Thymus (tissue), 11 donors: ENCODE measurements at regions not wholly inside any gene's neighbourhood (a gene's known extent, or its start where the extent isn't known, plus 50 kb on each side); places are given as distances from the start of the nearest gene placed in this dataset.

Experiments used
- DNase-seq, 9 donors: peaks; one replicate each; pipeline ENCODE4 v3.0.0-alpha.2; 2013; ENCODE audit warnings: low spot score in 9 of 9, low read depth in 6 of 9, missing footprints in 1 of 9
- H3K27ac ChIP-seq, 2 donors: one replicate each; pipeline ENCODE4 v1.5.1; 2013; ENCODE audit warnings: control low read depth in 1 of 2, low read depth in 1 of 2, low read length in 1 of 2, mild to moderate bottlenecking in 1 of 2, moderate library complexity in 1 of 2
- H3K27me3 ChIP-seq, 2 donors: one replicate each; pipeline ENCODE4 v1.5.1; 2013; ENCODE audit warnings: low read length in 1 of 2; ENCODE audit not compliant: control insufficient read depth in 2 of 2, insufficient read depth in 1 of 2
- H3K36me3 ChIP-seq, 2 donors: one replicate each; pipeline ENCODE4 v1.5.1; 2013; ENCODE audit warnings: low read length in 1 of 2, mild to moderate bottlenecking in 1 of 2, moderate library complexity in 1 of 2; ENCODE audit not compliant: control insufficient read depth in 2 of 2, insufficient read depth in 2 of 2
- H3K4me1 ChIP-seq, 2 donors: one replicate each; pipeline ENCODE4 v1.5.1; 2013; ENCODE audit warnings: low read length in 2 of 2; ENCODE audit not compliant: control insufficient read depth in 2 of 2, insufficient read depth in 2 of 2
- H3K4me3 ChIP-seq, 2 donors: one replicate each; pipeline ENCODE4 v1.5.1; 2013; ENCODE audit warnings: low read length in 2 of 2, control low read depth in 1 of 2, mild to moderate bottlenecking in 1 of 2
- H3K9me3 ChIP-seq, 2 donors: one replicate each; pipeline ENCODE4 v1.5.1; 2013; ENCODE audit warnings: low read length in 1 of 2, mild to moderate bottlenecking in 1 of 2; ENCODE audit not compliant: control insufficient read depth in 2 of 2, insufficient read depth in 1 of 2
- WGBS: extraction: QIAGEN DNeasy Blood & Tissue Kit; methylation state at CpG from one replicate; pipeline ENCODE4 v1.1.7; 2013; 5-methylcytosine and 5-hydroxymethylcytosine counted together
- donor health status: healthy.

- Histone ChIP-seq H3K4me1 (peaks cover 0 to 7% of the 10 kb centered on the region in 2 donors), H3K4me3 (no peak overlapping the region), H3K27ac (no peak overlapping the region), H3K9me3 (peaks cover 0 to 4% of the 10 kb centered on the region in 2 donors), H3K27me3 (no peaks in the 10 kb centered on the region), H3K36me3 (no peaks in the 10 kb centered on the region)
- over 99% methylated on average over 2 of the region's 2 CpGs for WGBS
- DNase-seq, result no peak
These were observed 416.6 kb upstream of the RUNX1 start for GRCh38 chr21:35465741-35466140.

DNA sequence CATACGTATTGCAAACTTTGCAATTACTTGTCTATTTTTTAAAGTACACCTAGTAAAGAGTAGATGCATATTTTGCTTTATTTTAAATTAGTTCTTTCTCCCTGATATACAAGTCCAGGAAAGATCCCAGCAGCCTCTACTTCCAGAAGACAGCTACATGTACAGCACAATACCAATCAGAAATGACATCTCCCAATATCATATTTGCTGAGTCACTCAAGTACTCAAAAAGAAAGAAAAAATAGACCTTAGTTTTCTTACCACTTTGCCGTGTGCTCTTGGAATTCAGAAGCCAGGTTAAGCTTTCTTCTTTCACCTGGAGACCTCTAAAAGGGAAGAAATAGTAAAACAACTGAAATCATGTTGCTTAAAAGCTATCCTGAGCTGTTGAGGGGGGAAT lies 412.6 kb upstream of the RUNX1 start:
- WGBS, result 58% methylated on average over 2 of the region's 2 CpGs

GRCh38 chr21:35460441-35460840 lies 411.3 kb upstream of the RUNX1 start:
- Histone ChIP-seq H3K27ac (no peak overlapping the region), H3K9me3 (no peaks in the 10 kb centered on the region), H3K27me3 (no peaks in the 10 kb centered on the region), H3K36me3 (no peaks in the 10 kb centered on the region), H3K4me1 (no peaks in the 10 kb centered on the region), H3K4me3 (no peak overlapping the region)
- WGBS, result 98% methylated on average over 9 of the region's 9 CpGs
- DNase-seq, result no peak

More for the DNA sequence above, 412.6 kb upstream of the RUNX1 start:
- Histone ChIP-seq H3K9me3 (peaks cover 0 to under 1% of the 10 kb centered on the region in 2 donors), H3K4me3 (no peak overlapping the region), H3K27me3 (no peaks in the 10 kb centered on the region), H3K27ac (no peak overlapping the region), H3K36me3 (no peaks in the 10 kb centered on the region), H3K4me1 (no peaks in the 10 kb centered on the region)
- no peak for DNase-seq

DNA sequence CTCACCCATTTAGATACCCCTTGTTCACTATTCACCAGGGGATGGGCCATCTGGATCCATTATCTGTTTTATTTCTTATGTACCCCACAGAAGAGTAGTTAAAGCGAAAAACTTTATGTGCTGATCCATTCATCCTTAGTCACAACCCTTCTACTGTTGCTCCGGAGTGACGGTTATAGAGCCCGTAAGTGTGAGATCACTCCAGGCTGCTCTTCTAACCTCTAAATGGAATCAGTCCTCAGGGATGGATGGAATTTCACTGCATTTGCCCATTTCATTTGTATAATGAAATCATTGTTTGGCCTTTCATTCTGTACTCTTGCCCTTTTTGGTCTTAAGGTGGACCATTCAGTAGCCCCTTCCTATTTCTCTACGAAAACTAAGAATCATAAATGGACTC lies 409.3 kb upstream of the RUNX1 start:
- no peaks in the 10 kb centered on the region for H3K27me3 ChIP-seq

DNA sequence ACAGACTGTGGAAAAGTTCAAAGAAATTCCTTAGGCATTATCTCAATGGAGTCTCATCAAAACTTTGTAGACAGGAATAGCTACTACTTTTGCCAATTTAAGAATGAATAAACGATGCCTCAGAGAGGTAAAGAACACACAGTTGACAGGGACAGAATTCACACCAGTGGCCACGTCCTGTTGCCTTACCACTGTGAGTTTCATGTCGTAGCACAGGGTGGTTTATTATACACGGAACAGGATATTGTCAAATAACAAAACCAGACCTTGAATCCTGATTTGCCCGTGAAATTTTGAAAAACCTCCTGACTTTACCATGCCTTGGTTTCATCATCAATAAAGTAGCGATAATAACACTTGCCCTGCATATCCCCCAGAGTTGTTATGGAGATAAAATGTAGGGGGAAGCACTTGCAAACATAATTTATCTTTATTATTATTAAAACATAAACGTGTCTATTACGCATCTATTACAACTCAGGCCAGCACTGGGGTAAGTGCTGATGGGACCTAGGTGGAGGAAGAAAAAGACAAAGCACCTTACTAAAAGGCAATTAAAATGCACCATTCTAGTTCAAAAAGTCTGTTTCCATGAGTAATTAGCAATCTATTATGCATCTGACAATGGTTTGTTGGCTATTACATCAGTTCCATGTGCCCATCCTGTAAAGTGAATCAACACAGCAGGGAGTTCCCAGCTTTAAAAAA lies 408.1 kb upstream of the RUNX1 start:
- Histone ChIP-seq H3K9me3 (no peaks in the 10 kb centered on the region), H3K27ac (no peak overlapping the region), H3K36me3 (no peaks in the 10 kb centered on the region), H3K4me1 (no peaks in the 10 kb centered on the region), H3K4me3 (no peak overlapping the region), H3K27me3 (no peaks in the 10 kb centered on the region)
- no peak for DNase-seq
- 94% methylated on average over 8 of the region's 8 CpGs for WGBS

More for the DNA sequence above, 409.3 kb upstream of the RUNX1 start:
- H3K9me3 ChIP-seq, result no peaks in the 10 kb centered on the region
- H3K4me1 ChIP-seq, result no peaks in the 10 kb centered on the region
- DNase-seq, result no peak
- no peaks in the 10 kb centered on the region for H3K36me3 ChIP-seq
- H3K4me3 ChIP-seq, result no peak overlapping the region
- no peak overlapping the region for H3K27ac ChIP-seq
- WGBS, result 97% methylated on average over 5 of the region's 5 CpGs

GRCh38 chr21:35451276-35451675 lies 402.2 kb upstream of the RUNX1 start:
- Histone ChIP-seq H3K27me3 (no peaks in the 10 kb centered on the region), H3K4me3 (no peak overlapping the region), H3K4me1 (no peaks in the 10 kb centered on the region), H3K36me3 (no peaks in the 10 kb centered on the region), H3K9me3 (peaks cover 0 to 13% of the 10 kb centered on the region in 2 donors), H3K27ac (no peak overlapping the region)
- WGBS, result 99% methylated on average over 1 of the region's 1 CpG
- DNase-seq, result no peak

- Histone ChIP-seq H3K27ac (no peak overlapping the region), H3K4me1 (no peaks in the 10 kb centered on the region), H3K36me3 (no peaks in the 10 kb centered on the region), H3K27me3 (no peaks in the 10 kb centered on the region), H3K4me3 (no peak overlapping the region), H3K9me3 (peaks cover 0 to 13% of the 10 kb centered on the region in 2 donors)
- DNase-seq, result no peak
- WGBS, result 98% methylated on average over 4 of the region's 4 CpGs
These were observed 401.7 kb upstream of the RUNX1 start for GRCh38 chr21:35450830-35451229.

GRCh38 chr21:35449846-35450245 lies 400.7 kb upstream of the RUNX1 start:
- Histone ChIP-seq H3K27me3 (no peaks in the 10 kb centered on the region), H3K9me3 (peaks cover 0 to 13% of the 10 kb centered on the region in 2 donors), H3K36me3 (no peaks in the 10 kb centered on the region), H3K27ac (no peak overlapping the region), H3K4me3 (no peak overlapping the region), H3K4me1 (no peaks in the 10 kb centered on the region)
- 95% methylated on average over 10 of the region's 10 CpGs for WGBS
- DNase-seq, result no peak

DNA sequence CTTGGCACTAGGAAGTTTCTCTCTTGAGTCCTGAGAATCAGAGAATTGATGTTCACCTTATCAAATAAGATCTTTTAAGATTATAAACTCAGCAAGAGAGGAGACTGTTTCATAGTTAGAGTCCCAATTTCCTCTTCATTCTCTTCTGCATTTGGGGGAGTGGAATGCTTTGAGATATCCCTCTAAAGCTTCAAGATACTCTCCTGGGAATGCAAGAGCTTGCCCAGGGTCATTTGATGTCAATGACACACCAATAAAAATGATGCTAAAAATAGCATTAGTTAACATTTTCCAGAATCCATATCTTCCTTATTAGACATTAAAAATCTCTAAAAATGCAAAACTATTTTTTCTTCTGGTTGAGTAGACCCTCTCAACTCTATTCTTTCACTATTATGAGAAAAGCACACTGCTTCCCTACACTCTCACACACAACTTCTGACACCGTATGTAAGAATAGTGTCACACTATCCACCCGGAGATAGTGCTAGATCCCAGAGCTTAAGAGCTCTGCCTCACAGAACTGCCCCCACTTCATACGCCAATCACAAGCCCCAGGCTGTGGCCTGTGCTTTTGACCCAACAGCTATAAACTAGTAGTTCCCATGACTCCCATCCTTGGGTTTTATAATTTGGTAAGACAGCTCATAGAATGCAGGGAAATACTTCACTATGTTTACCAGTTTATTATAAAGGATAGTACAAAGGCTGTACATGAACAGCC lies 399.9 kb upstream of the RUNX1 start:
- 97% methylated on average over 3 of the region's 3 CpGs for WGBS
- Histone ChIP-seq H3K4me3 (no peak overlapping the region), H3K4me1 (no peaks in the 10 kb centered on the region), H3K9me3 (peaks cover 0 to 13% of the 10 kb centered on the region in 2 donors), H3K27me3 (no peaks in the 10 kb centered on the region), H3K27ac (no peak overlapping the region), H3K36me3 (no peaks in the 10 kb centered on the region)
- no peak for DNase-seq
